Fibroblast of villous mesenchyme (primary cell): ENCODE measurements at regions not wholly inside any gene's neighbourhood (a gene's known extent, or its start where the extent isn't known, plus 50 kb on each side); places are given as distances from the start of the nearest gene placed in this dataset.

Experiments used
- DNase-seq: peaks from one replicate; pipeline ENCODE4 v3.0.0-alpha.2; 2010; ENCODE audit warnings: low read depth
- H3K4me3 ChIP-seq: 2 replicates; pipeline ENCODE4 v1.5.1; 2011; ENCODE audit warnings: low read depth, mild to moderate bottlenecking, low read length
- CTCF ChIP-seq: IDR thresholded peaks from 2 replicates; pipeline ENCODE4 v1.5.1; 2012; ENCODE audit warnings: low read depth, mild to moderate bottlenecking, low read length; ENCODE audit not compliant: insufficient read depth

GRCh38 chr3:165434516-165434915 is 238.3 kb upstream of the SLITRK3 start:
- TF ChIP-seq CTCF: no peak
- DNase-seq: no peak
- no peak overlapping the region for H3K4me3 ChIP-seq

- no peak for DNase-seq
- TF ChIP-seq CTCF: no peak
- H3K4me3 ChIP-seq: no peak overlapping the region
Measured at GRCh38 chr3:165406425-165406824, 210.2 kb upstream of the SLITRK3 start.

- DNase-seq: no peak
- no peak for TF ChIP-seq CTCF
- no peak overlapping the region for H3K4me3 ChIP-seq
Measured at GRCh38 chr3:165404357-165405027, 208.3 kb upstream of the SLITRK3 start.

GRCh38 chr3:165403666-165404065 is 207.5 kb upstream of the SLITRK3 start:
- TF ChIP-seq CTCF: no peak
- DNase-seq: no peak
- no peak overlapping the region for H3K4me3 ChIP-seq

GRCh38 chr3:165395188-165395587 is 199.0 kb upstream of the SLITRK3 start:
- TF ChIP-seq CTCF: no peak
- H3K4me3 ChIP-seq: no peak overlapping the region
- DNase-seq: no peak

GRCh38 chr3:165393461-165393860 is 197.3 kb upstream of the SLITRK3 start:
- no peak for DNase-seq
- H3K4me3 ChIP-seq: no peak overlapping the region
- no peak for TF ChIP-seq CTCF

- no peak overlapping the region for H3K4me3 ChIP-seq
- TF ChIP-seq CTCF: no peak
- no peak for DNase-seq
Measured at GRCh38 chr3:165390166-165390565, 194.0 kb upstream of the SLITRK3 start.
